CD8-positive, alpha-beta memory T cell (primary cell): ENCODE measurements at regions not wholly inside any gene's neighbourhood (a gene's known extent, or its start where the extent isn't known, plus 50 kb on each side); places are given as distances from the start of the nearest gene placed in this dataset.
A peak's percentile ranks its signal among the peaks of the same experiment; 100 is the strongest.

ENCODE experiments used
- CTCF ChIA-PET: fragments of 350-600 bp; sonication (Branson Sonifier 250); formaldehyde crosslinking; loops from one replicate; lab custom pipeline; 2021; ENCODE audit warnings: antibody characterized with exemption; lab: Charles Lee
- POLR2A ChIA-PET: fragments of 350-600 bp; sonication (Branson Sonifier 250); formaldehyde crosslinking; loops from one replicate; lab custom pipeline; 2021; ENCODE audit warnings: antibody characterized with exemption; lab: Charles Lee
- DNase-seq, 5 donors: peaks; one replicate each; pipeline versions ENCODE4 v3.0.0 to v3.0.0-alpha.2; 2020 to 2022; ENCODE audit warnings: mixed read lengths in 1 of 5
- H3K27ac ChIP-seq: one replicate; pipeline ENCODE4 v1.7.0; 2013; ENCODE audit warnings: low read depth, mild to moderate bottlenecking, low read length, moderate library complexity
- H3K27me3 ChIP-seq: 2 replicates; pipeline ENCODE4 v1.7.0; 2013; ENCODE audit warnings: low read length, mild to moderate bottlenecking; ENCODE audit not compliant: insufficient read depth, poor library complexity, severe bottlenecking
- H3K36me3 ChIP-seq: 2 replicates; pipeline ENCODE4 v1.7.0; 2013; ENCODE audit warnings: mild to moderate bottlenecking, low read length, moderate library complexity; ENCODE audit not compliant: insufficient read depth
- H3K4me1 ChIP-seq: 2 replicates; pipeline ENCODE4 v1.7.0; 2013; ENCODE audit warnings: mild to moderate bottlenecking, low read length, moderate library complexity; ENCODE audit not compliant: insufficient read depth
- H3K4me3 ChIP-seq: 2 replicates; pipeline ENCODE4 v1.7.0; 2013; ENCODE audit warnings: mild to moderate bottlenecking, low read length
- H3K9me3 ChIP-seq: 2 replicates; pipeline ENCODE4 v1.7.0; 2013; ENCODE audit warnings: mild to moderate bottlenecking, low read length
- H3K27ac Mint-ChIP-seq, 8 donors: one replicate each; pipeline ENCODE4 v1.8.0; 2020 to 2021; ENCODE audit warnings: mixed read lengths in 8 of 8, mild to moderate bottlenecking in 6 of 8, inconsistent platforms in 3 of 8, moderate library complexity in 3 of 8
- H3K27me3 Mint-ChIP-seq, 2 donors: one replicate each; pipeline ENCODE4 v1.8.0; 2020 to 2021; ENCODE audit warnings: mixed read lengths in 2 of 2, mild to moderate bottlenecking in 1 of 2, moderate library complexity in 1 of 2
- H3K36me3 Mint-ChIP-seq, 3 donors: one replicate each; pipeline ENCODE4 v1.8.0; 2020 to 2021; ENCODE audit warnings: mixed read lengths in 3 of 3, inconsistent platforms in 1 of 3, mild to moderate bottlenecking in 1 of 3
- H3K4me1 Mint-ChIP-seq, 3 donors: one replicate each; pipeline ENCODE4 v1.8.0; 2020 to 2021; ENCODE audit warnings: mixed read lengths in 3 of 3, inconsistent platforms in 1 of 3, mild to moderate bottlenecking in 1 of 3
- H3K4me3 Mint-ChIP-seq, 7 donors: one replicate each; pipeline ENCODE4 v1.8.0; 2020 to 2021; ENCODE audit warnings: mixed read lengths in 7 of 7, mild to moderate bottlenecking in 6 of 7, moderate library complexity in 4 of 7, inconsistent platforms in 2 of 7
- H3K9me3 Mint-ChIP-seq, 5 donors: one replicate each; pipeline ENCODE4 v1.8.0; 2020 to 2022; ENCODE audit warnings: mixed read lengths in 5 of 5, mild to moderate bottlenecking in 3 of 5, moderate library complexity in 2 of 5, inconsistent platforms in 1 of 5

- Mint-ChIP-seq H3K4me3 (no peak overlapping the region), H3K27me3 (peaks cover 0 to 1% of the 10 kb centered on the region in 2 donors)
- POLR2A ChIA-PET: no interaction called here
Measured at GRCh38 chr5:152532714-152533113, 127.6 kb upstream of the NMUR2 start.

GRCh38 chr5:152534641-152535040 lies 129.6 kb upstream of the NMUR2 start:
- Mint-ChIP-seq H3K4me3 (no peak overlapping the region), H3K27me3 (no peaks in the 10 kb centered on the region), H3K4me1 (no peaks in the 10 kb centered on the region), H3K9me3 (no peaks in the 10 kb centered on the region), H3K36me3 (no peaks in the 10 kb centered on the region), H3K27ac (peak overlapping the region in 1 of 8 donors; percentile 0)
- POLR2A ChIA-PET: no interaction called here
- no peaks in the 10 kb centered on the region for H3K4me1 ChIP-seq
- DNase-seq: no peak
- H3K27ac ChIP-seq: no peak overlapping the region
- no peaks in the 10 kb centered on the region for H3K36me3 ChIP-seq
- no peak overlapping the region for H3K4me3 ChIP-seq
- H3K9me3 ChIP-seq: no peaks in the 10 kb centered on the region
- CTCF ChIA-PET: no interaction called here
- no peaks in the 10 kb centered on the region for H3K27me3 ChIP-seq

More at GRCh38 chr5:152532714-152533113, 127.6 kb upstream of the NMUR2 start:
- Mint-ChIP-seq H3K4me1 (peaks cover 6 to 18% (median 17%) of the 10 kb centered on the region in 3 donors), H3K9me3 (no peaks in the 10 kb centered on the region), H3K36me3 (no peaks in the 10 kb centered on the region), H3K27ac (no peak overlapping the region)
- H3K36me3 ChIP-seq: no peaks in the 10 kb centered on the region
- CTCF ChIA-PET: interaction anchor here (1.7 kb wide), 1 partner anchor 1432 kb away, joined by 6 read pairs; no protein-coding TSS in a partner anchor
- H3K27me3 ChIP-seq: no peaks in the 10 kb centered on the region
- H3K9me3 ChIP-seq: no peaks in the 10 kb centered on the region
- H3K4me3 ChIP-seq: no peak overlapping the region
- H3K4me1 ChIP-seq: peaks cover 3% of the 10 kb centered on the region
- no peak overlapping the region for H3K27ac ChIP-seq
- DNase-seq: peak in 1 of 5 donors; percentile 1

- ChIA-PET CTCF (no interaction called here), POLR2A (no interaction called here)
- no peaks in the 10 kb centered on the region for H3K36me3 Mint-ChIP-seq
- no peaks in the 10 kb centered on the region for H3K9me3 ChIP-seq
- H3K4me3 ChIP-seq: no peak overlapping the region
- no peaks in the 10 kb centered on the region for H3K4me1 ChIP-seq
- no peak overlapping the region for H3K27ac ChIP-seq
- no peaks in the 10 kb centered on the region for H3K9me3 Mint-ChIP-seq
- no peaks in the 10 kb centered on the region for H3K27me3 ChIP-seq
- H3K27ac Mint-ChIP-seq: no peak overlapping the region
- DNase-seq: no peak
- H3K27me3 Mint-ChIP-seq: peaks cover 8 to 32% of the 10 kb centered on the region in 2 donors
- H3K4me1 Mint-ChIP-seq: no peaks in the 10 kb centered on the region
- H3K4me3 Mint-ChIP-seq: no peak overlapping the region
- no peaks in the 10 kb centered on the region for H3K36me3 ChIP-seq
Measured at GRCh38 chr5:152542741-152543140, 137.7 kb upstream of the NMUR2 start.

GRCh38 chr5:152546493-152546892 lies 141.4 kb upstream of the NMUR2 start:
- Histone ChIP-seq H3K27ac (no peak overlapping the region), H3K9me3 (no peaks in the 10 kb centered on the region), H3K4me1 (no peaks in the 10 kb centered on the region), H3K36me3 (no peaks in the 10 kb centered on the region), H3K4me3 (no peak overlapping the region), H3K27me3 (no peaks in the 10 kb centered on the region)
- no peak for DNase-seq
- ChIA-PET CTCF (no interaction called here), POLR2A (no interaction called here)
- H3K4me3 Mint-ChIP-seq: no peak overlapping the region
- no peak overlapping the region for H3K27ac Mint-ChIP-seq
- H3K4me1 Mint-ChIP-seq: no peaks in the 10 kb centered on the region
- no peaks in the 10 kb centered on the region for H3K36me3 Mint-ChIP-seq
- peaks cover 6 to 26% of the 10 kb centered on the region in 2 donors for H3K27me3 Mint-ChIP-seq
- H3K9me3 Mint-ChIP-seq: no peaks in the 10 kb centered on the region

- Mint-ChIP-seq H3K27me3 (peaks cover 6 to 24% of the 10 kb centered on the region in 2 donors), H3K9me3 (no peaks in the 10 kb centered on the region), H3K4me3 (no peak overlapping the region), H3K36me3 (no peaks in the 10 kb centered on the region), H3K4me1 (no peaks in the 10 kb centered on the region), H3K27ac (no peak overlapping the region)
- ChIA-PET POLR2A (no interaction called here), CTCF (no interaction called here)
- Histone ChIP-seq H3K4me1 (no peaks in the 10 kb centered on the region), H3K4me3 (no peak overlapping the region), H3K36me3 (no peaks in the 10 kb centered on the region), H3K27ac (no peak overlapping the region), H3K27me3 (no peaks in the 10 kb centered on the region), H3K9me3 (no peaks in the 10 kb centered on the region)
- no peak for DNase-seq
Measured at GRCh38 chr5:152547202-152547601, 142.1 kb upstream of the NMUR2 start.

GRCh38 chr5:152549709-152550108 lies 144.6 kb upstream of the NMUR2 start:
- POLR2A ChIA-PET: no interaction called here
- Histone ChIP-seq H3K4me3 (no peak overlapping the region), H3K27ac (no peak overlapping the region), H3K9me3 (no peaks in the 10 kb centered on the region), H3K27me3 (no peaks in the 10 kb centered on the region), H3K4me1 (no peaks in the 10 kb centered on the region), H3K36me3 (no peaks in the 10 kb centered on the region)
- Mint-ChIP-seq H3K4me3 (no peak overlapping the region), H3K27me3 (peaks cover 0 to 2% of the 10 kb centered on the region in 2 donors), H3K9me3 (peaks cover 0 to 3% (median 0%) of the 10 kb centered on the region in 5 donors), H3K27ac (peak overlapping the region in 1 of 8 donors; percentile 12), H3K4me1 (no peaks in the 10 kb centered on the region), H3K36me3 (no peaks in the 10 kb centered on the region)
- CTCF ChIA-PET: no interaction called here
- no peak for DNase-seq

- peaks cover 0 to 3% (median 0%) of the 10 kb centered on the region in 5 donors for H3K9me3 Mint-ChIP-seq
- no peak overlapping the region for H3K27ac Mint-ChIP-seq
- H3K36me3 Mint-ChIP-seq: no peaks in the 10 kb centered on the region
- H3K27ac ChIP-seq: no peak overlapping the region
- DNase-seq: no peak
- H3K4me3 ChIP-seq: no peak overlapping the region
- no peaks in the 10 kb centered on the region for H3K4me1 Mint-ChIP-seq
- H3K4me3 Mint-ChIP-seq: no peak overlapping the region
- POLR2A ChIA-PET: interaction anchor here (0.5 kb wide), 1 partner anchor 1842 kb away, joined by 3 read pairs; no protein-coding TSS in a partner anchor
- H3K27me3 Mint-ChIP-seq: no peaks in the 10 kb centered on the region
- H3K4me1 ChIP-seq: no peaks in the 10 kb centered on the region
- H3K36me3 ChIP-seq: no peaks in the 10 kb centered on the region
- H3K9me3 ChIP-seq: no peaks in the 10 kb centered on the region
- H3K27me3 ChIP-seq: no peaks in the 10 kb centered on the region
- CTCF ChIA-PET: no interaction called here
Measured at GRCh38 chr5:152551061-152551460, 146.0 kb upstream of the NMUR2 start.

GRCh38 chr5:152556784-152557183 lies 151.7 kb upstream of the NMUR2 start:
- no peak for DNase-seq
- H3K4me3 Mint-ChIP-seq: no peak overlapping the region
- H3K27me3 ChIP-seq: no peaks in the 10 kb centered on the region
- H3K27ac Mint-ChIP-seq: no peak overlapping the region
- no peak overlapping the region for H3K27ac ChIP-seq
- no peaks in the 10 kb centered on the region for H3K9me3 ChIP-seq
- H3K4me1 Mint-ChIP-seq: no peaks in the 10 kb centered on the region
- CTCF ChIA-PET: no interaction called here
- H3K36me3 ChIP-seq: no peaks in the 10 kb centered on the region
- no peaks in the 10 kb centered on the region for H3K27me3 Mint-ChIP-seq
- peaks cover 0 to 3% (median 0%) of the 10 kb centered on the region in 5 donors for H3K9me3 Mint-ChIP-seq
- H3K4me3 ChIP-seq: no peak overlapping the region
- POLR2A ChIA-PET: no interaction called here
- H3K4me1 ChIP-seq: no peaks in the 10 kb centered on the region
- no peaks in the 10 kb centered on the region for H3K36me3 Mint-ChIP-seq
